ENCODE measurements at regions not wholly inside any gene's neighbourhood (a gene's known extent, or its start where the extent isn't known, plus 50 kb on each side); places are given as distances from the start of the nearest gene placed in this dataset.

- no peak for DNase-seq (ENCODE audit: low read depth in 2 of 2)
Measured at GRCh38 chr2:120785228-120785966, 49.7 kb downstream of the GLI2 start.

- no peak for DNase-seq (ENCODE audit: low read depth in 2 of 2)
Measured at GRCh38 chr2:120786038-120786960, 50.6 kb downstream of the GLI2 start.

GRCh38 chr2:120787111-120787821, 51.6 kb downstream of the GLI2 start:
- DNase-seq (ENCODE audit: low read depth in 2 of 2), result no peak

- no peak for DNase-seq (ENCODE audit: low read depth in 2 of 2)
Measured at GRCh38 chr2:120787822-120788700, 52.4 kb downstream of the GLI2 start.

- no peak for DNase-seq (ENCODE audit: low read depth in 2 of 2)
Measured at GRCh38 chr2:120791243-120791961, 55.7 kb downstream of the GLI2 start.

- no peak for DNase-seq (ENCODE audit: low read depth in 2 of 2)
Measured at GRCh38 chr2:120791962-120792297, 56.3 kb downstream of the GLI2 start.

GRCh38 chr2:120793682-120794403, 58.2 kb downstream of the GLI2 start:
- DNase-seq (ENCODE audit: low read depth in 2 of 2), result no peak

GRCh38 chr2:120794716-120795115, 59.0 kb downstream of the GLI2 start:
- no peak for DNase-seq (ENCODE audit: low read depth in 2 of 2)

- DNase-seq (ENCODE audit: low read depth in 2 of 2), result no peak
Measured at GRCh38 chr2:120796094-120796493, 60.4 kb downstream of the GLI2 start.

GRCh38 chr2:120797421-120798221, 62.0 kb downstream of the GLI2 start:
- DNase-seq (ENCODE audit: low read depth in 2 of 2), result no peak

- no peak for DNase-seq (ENCODE audit: low read depth in 2 of 2)
Measured at GRCh38 chr2:120798567-120799247, 63.0 kb downstream of the GLI2 start.

GRCh38 chr2:120802158-120802557, 66.5 kb downstream of the GLI2 start:
- DNase-seq (ENCODE audit: low read depth in 2 of 2), result no peak

GRCh38 chr2:120802867-120803484, 67.3 kb downstream of the GLI2 start:
- DNase-seq (ENCODE audit: low read depth in 2 of 2), result no peak

GRCh38 chr2:120803764-120804335, 68.2 kb downstream of the GLI2 start:
- DNase-seq (ENCODE audit: low read depth in 2 of 2), result no peak

- DNase-seq (ENCODE audit: low read depth in 2 of 2), result no peak
Measured at GRCh38 chr2:120804459-120804858, 68.8 kb downstream of the GLI2 start.

GRCh38 chr2:120805011-120805410, 69.3 kb downstream of the GLI2 start:
- DNase-seq (ENCODE audit: low read depth in 2 of 2), result no peak

- no peak for DNase-seq (ENCODE audit: low read depth in 2 of 2)
Measured at GRCh38 chr2:120805602-120806001, 69.9 kb downstream of the GLI2 start.

GRCh38 chr2:120807751-120808150, 72.1 kb downstream of the GLI2 start:
- DNase-seq (ENCODE audit: low read depth in 2 of 2), result no peak
